Right lung (tissue), 2 donors: ENCODE measurements at regions not wholly inside any gene's neighbourhood (a gene's known extent, or its start where the extent isn't known, plus 50 kb on each side); places are given as distances from the start of the nearest gene placed in this dataset.
"Not testable (repeated sequence)": the region's sequence is repeated elsewhere in the genome, so short reads cannot be mapped to it uniquely, and the experiment has no call there.

ENCODE experiments used
- DNase-seq, 2 donors: peaks; one replicate each; pipeline ENCODE4 v3.0.0-alpha.2; 2013

DNA sequence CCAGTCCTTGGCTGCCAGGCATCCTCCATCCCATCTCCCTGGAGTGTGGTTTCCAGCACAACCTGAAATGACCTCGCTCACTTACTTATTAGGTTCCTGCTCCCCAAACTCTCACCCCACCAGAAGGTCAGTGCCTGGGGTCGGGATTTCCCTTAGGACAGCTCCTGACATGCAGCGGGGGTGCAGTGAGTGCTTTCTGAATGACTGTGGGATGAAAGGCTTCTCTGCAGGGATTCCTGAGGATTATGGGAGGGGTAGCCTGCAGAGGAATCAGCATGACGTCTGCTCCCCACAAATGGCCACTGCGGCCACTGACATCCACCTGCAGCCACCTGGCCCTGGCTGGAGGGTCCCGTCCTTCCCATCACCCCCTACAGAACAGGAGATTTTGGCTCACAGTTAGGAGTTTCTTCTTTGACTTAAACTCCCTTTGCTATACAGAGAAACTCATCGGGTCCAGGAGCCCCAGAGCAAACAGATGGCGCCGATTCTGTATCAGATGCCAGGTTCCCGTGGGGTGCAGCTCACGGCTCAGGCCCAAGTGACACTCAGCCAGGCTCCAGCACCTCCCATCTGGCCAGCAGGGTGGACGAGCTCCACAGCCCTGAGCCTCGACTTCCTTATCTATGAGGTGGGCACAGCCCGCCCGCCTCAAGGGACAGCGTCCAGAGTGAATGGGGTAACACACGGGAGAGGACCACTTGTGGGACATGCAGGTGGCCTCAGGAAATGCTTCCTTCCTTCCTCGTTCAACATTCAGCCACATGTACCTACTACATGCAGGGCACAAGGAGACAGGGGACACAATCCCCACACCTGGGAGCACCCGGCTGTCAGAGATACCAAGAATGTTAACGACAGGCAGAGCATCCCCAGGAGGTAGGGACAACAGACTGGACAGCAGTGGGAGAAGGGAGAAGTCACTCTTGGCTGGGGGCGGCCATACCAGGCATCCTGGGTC, 69.8 kb downstream of the RMI2 start:
- no peak for DNase-seq

DNA sequence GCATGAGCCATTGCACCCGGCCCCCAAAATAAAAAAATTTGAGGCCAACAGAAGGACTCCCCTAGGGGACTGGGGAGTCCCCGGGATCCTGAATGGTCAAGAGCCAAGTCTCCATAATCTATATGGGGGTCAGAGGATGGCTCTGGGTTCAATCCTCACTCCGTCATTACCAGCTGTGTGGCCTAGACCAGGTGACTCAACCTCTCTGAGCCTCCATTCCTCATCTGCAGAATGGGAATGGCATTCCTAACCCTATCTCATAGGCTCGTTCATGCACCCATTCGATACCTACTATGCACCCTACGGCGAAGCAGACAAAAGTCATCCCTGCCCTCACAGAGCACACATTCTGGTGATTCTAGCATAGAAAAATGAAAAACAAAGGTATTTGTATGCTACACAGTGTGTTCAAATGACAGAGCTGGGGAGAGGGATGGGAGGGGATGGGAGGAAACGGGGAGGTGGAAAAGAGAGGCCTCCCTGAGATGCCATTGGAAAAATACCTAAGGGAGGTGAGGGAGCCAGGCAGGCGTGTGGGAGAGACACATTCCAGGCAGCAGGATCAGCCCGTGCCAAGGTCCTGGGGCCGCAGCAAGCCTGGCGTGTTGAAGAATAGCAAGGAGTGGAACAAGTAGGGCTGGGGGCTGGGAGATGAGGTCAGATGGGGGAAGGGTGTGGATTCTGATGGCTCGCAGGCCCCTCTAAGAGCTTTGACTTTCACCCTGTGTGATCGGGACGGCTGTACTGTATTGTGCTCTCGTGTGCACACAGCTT, 71.2 kb downstream of the RMI2 start:
- no peak for DNase-seq

DNA sequence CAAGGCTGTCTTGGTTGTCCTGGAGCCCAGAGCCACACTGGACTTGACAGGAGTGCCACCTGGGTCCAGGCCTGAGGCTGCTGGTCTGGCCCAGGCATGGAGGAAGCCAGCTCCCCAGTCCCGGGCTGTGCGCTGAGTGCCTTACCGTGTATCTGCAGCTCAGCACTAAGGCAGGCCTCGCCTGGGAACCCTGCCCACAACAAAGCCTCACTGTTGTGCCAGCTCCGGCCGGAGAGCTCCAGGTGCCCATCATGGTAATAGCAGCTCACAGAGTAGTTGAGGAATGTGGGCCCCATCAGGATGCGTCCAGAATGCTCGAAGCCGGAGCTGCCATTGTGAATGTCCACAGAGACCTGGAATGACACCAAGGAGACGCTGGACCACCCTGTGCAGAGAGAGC, 72.2 kb downstream of the RMI2 start:
- DNase-seq: no peak

DNA sequence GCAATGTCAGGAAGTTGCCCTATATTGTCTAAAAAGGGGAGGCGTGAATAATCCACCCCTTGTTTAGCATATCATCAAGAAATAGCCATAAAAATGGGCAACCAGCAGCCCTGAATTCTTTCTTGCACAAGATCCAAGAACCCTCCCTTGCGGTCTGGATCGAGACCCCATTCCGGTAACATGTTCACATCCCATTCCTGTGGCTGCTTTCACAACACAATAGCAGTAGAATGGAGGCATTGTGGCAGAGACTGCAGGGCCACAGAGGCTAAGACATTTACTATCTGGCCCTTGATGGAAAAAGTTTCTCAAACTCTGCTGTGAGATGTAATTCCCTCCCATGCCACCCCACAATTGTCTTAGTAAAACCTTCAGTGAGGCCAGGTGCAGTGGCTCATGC, 73.2 kb downstream of the RMI2 start:
- no peak for DNase-seq

DNA sequence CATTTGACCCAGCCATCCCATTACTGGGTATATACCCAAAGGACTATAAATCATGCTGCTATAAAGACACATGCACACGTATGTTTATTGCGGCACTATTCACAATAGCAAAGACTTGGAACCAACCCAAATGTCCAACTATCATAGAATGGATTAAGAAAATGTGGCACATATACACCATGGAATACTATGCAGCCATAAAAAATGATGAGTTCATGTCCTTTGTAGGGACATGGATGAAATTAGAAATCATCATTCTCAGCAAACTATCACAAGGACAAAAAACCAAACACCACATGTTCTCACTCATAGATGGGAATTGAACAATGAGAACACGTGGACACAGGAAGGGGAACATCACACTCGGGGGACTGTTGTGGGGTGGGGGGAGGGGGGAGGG, 74.8 kb downstream of the RMI2 start:
- DNase-seq: not testable (repeated sequence)

DNA sequence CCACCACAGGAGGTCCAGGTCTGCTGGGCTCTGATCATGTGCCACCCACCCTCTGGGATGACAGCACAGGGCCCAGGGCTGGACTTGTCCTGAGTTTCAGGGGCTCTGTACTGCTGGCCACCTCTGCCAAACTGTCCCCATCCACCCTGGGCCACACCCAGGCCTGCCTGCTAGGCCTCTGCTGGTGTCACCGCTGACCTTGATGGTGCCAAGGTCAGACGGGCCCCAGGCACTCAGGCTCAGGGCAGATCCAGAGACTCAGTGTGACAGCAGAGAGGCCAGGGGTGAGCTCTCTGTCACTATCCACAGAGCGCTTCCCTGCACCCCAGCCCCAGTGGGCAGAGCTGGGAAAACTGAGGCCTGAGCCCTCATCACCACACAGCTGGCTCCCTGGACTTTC, 75.6 kb downstream of the RMI2 start:
- no peak for DNase-seq

DNA sequence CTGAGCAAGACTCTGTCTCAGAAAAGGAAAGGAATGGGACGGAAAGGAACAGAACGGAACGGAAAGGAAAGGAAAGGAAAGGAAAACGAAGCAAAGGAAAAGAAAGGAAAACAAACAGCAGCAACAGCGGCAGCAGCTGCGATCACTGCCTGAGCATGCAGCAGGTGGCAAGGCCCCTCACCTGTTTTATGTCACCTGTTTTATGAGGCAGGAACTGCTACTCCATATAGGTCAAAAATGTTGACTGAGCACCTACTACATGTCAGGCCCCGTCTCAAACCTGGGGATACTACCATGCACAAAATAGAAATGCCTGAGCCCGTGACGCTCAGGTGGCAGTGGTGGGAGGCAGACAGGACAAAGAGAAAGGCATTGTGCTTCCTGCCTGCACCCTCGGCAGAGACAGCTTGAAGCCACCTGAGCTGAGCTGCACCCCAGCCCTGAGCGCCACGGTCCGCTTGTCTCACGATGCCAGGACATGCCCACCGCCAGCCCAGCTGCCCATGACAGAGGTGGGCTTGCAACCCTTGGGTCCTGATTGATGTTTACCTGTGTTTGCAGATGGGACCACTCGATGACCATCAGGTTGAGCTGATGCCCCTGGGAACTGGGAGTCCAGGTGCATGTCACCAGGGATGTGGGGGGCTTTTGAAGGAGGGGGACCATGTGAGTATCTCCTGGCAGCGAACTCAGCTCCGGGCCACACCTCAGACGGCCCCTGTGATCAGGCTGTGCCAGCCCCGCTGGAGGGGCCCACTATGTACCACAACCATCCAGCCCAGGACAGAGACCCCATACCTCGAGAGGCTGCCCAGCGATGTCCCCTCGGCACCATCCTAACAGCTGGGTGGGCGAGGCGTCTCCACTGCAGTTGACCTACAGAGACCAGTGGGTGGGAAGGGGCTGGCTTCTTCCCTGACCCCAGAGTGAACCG, 77.4 kb downstream of the RMI2 start:
- DNase-seq: no peak

DNA sequence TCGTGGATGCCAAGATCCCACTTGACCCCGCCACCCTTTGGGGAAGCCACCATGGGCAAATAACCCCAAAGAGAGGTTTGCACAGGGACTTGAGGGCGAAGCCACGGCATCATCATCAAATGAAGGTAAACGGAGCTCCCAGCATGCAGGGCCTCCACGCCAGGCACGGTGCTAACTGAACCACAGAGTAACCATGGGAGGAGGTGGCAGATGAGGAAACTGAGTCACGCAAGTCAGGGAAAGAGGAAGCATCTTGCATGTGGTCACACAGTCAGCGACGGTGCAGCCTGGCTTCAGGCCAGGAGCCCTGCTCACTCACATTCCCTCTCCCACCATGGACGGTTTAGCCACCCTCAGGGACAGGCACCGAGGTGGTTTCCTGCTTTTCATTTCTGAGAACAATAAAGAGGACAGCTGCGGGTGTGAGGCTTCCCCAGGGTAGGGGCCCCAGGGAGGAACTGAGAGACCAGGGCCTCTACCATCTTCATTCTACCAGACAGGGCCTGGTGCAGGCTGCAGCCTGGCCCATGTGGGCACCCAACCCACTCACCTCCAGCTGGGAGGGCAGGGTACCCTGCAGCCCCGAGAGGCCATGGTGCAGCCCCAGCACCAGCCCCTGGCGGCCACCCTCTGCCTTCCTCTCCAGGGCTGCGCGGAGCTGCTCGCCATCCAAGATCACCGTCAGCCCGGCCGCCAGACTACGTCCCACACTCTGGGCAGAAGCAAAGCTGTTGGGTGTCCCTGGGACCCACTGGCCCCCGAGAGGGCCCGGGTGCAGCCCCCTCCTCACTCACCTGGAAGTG, 78.3 kb downstream of the RMI2 start:
- DNase-seq: no peak

DNA sequence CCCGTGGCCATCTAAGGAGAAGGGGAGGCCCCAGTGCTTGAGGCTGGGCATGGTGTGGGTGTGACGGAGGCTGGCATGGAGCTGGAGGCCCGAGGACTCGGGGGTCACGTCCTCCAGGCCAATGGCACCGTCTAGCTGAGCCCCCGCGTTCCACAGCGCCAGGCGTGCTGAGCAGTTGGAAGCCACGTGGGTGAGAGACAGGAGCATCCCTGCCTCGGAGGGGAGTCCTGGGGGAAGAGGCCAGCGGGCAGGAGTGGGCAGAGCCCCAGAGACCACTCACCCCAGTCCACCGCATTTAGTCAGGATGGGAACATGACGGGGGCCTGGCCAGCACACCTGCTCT, 78.8 kb downstream of the RMI2 start:
- DNase-seq: no peak

DNA sequence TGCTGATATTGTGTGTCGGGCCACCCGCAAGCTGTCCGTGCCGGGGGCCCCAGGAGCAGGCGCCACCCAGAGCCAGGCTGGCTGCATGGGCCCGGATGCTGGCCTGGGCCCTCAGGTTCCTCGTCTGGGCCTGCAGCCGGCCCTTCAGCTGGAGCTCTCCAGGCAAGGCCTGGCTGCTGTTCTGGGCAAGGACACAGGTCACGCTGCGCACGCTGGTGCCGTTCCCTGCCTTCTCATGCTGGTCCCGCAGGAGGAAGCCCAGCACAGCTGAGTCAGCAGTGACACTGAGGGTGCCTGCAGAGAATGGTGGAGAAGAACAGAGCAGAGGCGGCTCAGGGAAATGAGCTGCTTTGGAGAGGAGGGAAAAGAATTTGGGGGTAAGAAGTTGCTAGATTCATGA, 79.9 kb downstream of the RMI2 start:
- no peak for DNase-seq

DNA sequence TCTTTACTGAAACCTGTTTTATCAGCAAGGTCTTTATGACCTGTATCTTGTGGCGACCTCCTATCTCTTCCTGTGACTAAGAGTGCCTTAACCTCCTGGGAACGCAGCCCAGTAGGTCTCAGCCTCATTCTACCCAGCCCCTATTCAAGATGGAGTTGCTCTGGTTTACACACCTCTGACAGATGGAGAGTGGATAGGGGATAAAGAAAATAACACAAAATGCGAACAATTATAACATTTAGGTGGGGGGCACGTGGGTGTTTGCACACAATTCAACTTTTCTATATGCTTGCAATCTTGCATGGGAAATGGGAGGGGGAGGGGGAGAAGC, 83.3 kb downstream of the RMI2 start:
- DNase-seq: no peak

DNA sequence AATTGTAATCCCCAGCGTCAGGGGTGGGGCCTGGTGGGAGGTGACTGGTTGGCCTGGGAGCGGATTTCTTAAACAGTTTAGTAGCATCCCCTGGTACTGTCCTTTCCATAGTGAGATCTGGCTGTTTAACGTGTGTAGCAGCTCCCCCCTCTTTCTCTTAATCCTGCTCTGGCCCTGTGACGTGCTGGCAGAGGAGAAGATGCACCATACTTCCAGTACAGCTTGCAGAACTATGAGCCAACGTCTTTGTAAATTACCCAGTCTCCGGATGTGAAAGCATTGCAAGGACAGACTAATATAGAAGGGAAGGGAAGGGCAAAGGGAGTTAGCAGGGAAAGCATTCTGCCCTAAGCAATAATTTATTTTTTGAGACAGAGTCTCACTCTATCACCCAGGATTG, 83.9 kb downstream of the RMI2 start:
- no peak for DNase-seq

DNA sequence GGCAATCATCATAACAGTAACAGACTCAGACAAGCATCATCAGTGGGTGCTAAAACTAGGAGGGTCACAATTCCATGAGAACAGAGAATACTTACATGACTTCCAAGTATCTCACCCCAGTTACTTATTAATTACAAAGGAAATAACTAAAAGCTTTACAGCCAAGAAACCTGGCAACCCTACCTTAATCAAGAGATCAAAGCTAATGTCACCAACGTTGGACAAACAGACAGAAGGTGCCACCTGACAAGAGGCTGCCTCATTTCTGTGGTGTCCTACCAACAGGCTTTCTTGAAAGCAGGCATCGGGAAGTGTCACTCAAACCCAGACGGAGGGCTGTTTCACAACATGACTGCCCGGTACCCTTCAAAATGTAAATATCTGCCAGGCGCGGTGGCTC, 84.6 kb downstream of the RMI2 start:
- DNase-seq: peak; percentile 13 to 18

DNA sequence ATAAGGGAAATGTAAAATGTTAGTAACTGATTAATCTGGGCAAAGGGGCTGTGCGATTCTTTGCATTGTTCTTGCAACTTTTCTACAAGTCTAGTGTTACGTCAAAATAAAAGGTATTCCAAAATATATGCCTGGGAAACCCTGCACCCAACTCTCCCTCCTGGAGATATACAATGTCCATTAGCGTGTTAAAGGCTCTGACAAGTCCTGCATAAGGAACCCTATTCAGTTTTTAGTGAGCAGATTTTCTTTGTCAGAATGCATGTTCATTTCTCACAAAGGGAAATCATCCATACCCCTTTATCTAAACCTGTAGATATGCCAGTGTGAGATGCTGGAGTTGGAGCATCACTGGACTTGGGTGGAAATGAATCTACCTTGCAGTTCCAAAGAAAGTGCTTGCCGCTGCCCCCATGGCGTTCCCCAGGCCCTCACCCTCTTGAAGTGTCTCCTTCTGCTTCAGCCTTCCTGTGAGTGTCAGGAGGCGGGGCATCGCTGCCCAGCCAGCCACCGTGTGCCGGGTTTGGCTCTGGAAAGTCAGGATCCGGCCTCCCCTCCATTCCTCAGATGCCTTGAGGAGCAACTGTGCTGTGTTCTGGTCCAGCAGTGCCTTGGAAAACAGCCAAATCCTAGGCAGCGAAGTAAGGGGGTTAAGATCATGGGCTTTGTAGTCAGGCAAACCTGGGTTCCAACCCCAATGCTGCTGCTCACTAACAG, 85.5 kb downstream of the RMI2 start:
- no peak for DNase-seq

DNA sequence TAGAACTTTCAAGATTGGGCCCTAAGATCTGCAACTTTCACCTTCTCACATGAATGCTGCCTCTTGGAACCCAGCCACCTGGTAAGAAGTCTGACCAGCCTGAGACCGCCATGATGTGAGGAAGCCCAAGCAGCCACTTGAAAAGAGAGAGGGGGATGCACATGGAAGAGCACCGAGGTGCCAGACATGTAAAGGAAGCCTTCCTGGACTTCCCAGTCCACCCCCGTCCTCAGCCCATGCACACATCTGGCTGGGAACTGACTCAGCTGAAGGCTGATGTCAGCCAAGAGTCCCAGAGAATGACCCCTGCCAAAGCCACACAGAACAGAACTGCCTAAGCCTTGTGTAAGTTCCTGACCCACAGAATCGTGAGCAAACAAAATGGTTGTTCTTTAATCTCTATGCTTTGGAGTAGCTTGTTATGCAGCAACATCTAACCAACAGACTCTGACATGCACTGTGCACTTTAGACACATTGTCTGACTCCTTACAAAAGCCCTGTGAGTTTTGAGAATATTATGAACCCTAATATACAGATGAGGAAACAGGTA, 86.7 kb downstream of the RMI2 start:
- DNase-seq: no peak

DNA sequence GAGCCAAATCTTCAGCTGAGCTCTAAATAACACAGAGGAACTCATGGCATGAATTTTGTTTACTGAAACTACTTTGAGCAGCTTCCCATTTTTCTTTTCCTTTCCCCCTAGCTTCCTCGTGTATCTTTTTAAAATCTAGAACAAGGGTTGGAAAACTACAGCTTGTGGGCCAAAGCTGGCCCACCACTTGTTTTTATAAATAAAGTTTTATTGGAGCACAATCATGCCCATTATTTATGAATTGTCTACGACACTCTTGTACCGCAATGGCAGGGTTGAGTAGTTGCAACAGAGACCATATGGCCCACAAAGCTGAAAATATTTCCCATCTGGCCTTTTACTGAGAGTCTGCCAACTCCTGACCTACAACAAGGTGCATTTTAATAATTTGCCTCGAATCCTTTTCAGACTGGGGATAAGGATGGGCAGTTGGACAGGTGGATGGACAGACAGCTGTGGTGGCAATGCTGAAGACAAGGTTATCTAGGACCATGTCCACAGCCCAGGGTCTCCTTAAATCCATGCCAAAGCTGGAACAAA, 87.7 kb downstream of the RMI2 start:
- no peak for DNase-seq

DNA sequence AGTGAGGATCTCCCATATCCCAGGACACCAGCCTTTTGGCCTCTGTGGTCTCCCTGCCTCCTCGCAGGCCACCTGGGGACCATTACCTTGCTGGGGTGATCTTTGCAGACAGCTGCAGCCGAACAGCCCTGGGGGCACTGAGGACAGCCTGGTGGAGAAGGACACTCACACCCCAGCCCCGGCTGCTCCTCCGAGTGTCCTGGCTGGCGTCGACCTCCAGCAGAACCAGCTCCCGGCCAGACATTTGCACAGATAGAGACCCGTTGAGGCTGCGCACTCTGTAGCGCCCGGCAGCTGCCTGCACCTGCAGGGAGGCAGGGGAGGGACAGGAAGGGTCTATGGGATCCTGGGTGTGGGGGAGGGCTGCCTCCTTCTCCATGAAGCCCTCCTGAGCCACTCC, 90.3 kb downstream of the RMI2 start:
- no peak for DNase-seq

DNA sequence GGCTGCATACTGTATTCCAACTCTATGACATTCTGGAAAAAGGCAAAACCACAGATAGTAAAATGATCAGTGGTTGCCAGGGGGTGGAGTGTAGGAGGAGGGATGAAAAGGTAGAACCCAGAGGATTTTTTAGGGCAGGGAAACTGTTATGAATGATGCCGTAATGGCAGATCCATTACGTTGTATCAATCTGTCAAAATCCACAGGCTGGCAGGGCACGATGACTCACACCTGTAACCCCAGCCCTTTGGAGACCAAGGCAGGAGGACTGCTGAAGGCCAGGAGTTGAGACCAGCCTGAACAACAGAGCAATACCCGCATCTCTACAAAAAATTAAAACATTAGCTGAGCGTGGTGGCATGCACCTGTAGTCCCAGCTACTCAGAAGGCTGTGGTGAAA, 91.8 kb downstream of the RMI2 start:
- DNase-seq: no peak

DNA sequence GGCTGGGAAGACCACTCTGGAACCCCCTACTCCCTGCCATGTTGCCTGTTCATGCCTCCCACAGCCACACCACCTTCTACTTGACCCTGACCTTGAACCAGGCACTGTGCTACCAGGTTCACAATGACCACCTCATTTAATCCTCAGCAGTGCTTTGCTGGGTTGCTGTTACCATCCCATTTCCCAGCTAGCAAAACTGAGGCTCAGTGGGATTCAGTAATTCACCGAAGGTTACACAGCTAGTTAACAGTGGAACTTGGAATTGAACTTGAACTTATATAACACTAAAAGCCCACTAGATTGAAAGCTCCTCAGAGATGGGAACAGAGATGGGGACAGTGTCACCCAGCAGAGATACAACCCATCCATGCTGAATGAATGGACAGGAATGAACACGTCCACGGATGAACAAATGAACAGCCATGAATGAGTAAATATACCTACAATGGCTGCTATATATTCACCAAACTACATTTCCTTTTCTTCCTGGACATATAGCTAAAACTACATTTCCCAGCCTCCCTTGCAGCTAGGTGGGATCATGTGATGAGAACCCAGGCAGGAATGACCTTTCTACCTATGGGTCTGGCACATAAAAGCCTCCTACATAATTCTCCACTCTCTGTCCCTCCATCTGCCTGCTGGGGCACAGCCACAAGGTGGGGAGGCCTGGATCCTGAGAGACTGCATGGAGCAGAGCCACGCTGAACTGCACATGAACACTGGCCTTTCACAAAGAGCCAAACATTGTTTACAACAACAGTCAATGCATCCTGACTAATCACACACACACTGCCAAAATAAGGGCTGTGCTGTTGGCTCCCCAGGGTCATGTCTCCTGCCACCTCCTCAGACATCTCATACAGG, 94.8 kb downstream of the RMI2 start:
- no peak for DNase-seq
